Ishikawa (cell line): ENCODE measurements at regions not wholly inside any gene's neighbourhood (a gene's known extent, or its start where the extent isn't known, plus 50 kb on each side); places are given as distances from the start of the nearest gene placed in this dataset.

Experiments used
- CEBPB ChIP-seq: IDR thresholded peaks from 2 replicates; pipeline ENCODE4 v1.6.1; 2012
- CREB1 ChIP-seq: IDR thresholded peaks from 2 replicates; pipeline ENCODE4 v1.6.1; 2012; ENCODE audit warnings: low read depth
- EGR1 ChIP-seq: IDR thresholded peaks from 2 replicates; pipeline ENCODE4 v1.6.1; 2012
- EP300 ChIP-seq: IDR thresholded peaks from 2 replicates; pipeline ENCODE4 v1.6.1; 2012; ENCODE audit warnings: borderline replicate concordance
- FOXM1 ChIP-seq: IDR thresholded peaks from 2 replicates; pipeline ENCODE4 v1.6.1; 2012; ENCODE audit warnings: low read depth, borderline replicate concordance
- NFIC ChIP-seq: IDR thresholded peaks from 2 replicates; pipeline ENCODE4 v1.6.1; 2012
- RAD21 ChIP-seq: IDR thresholded peaks from 2 replicates; pipeline ENCODE4 v1.6.1; 2012; ENCODE audit warnings: low read depth
- TAF1 ChIP-seq: IDR thresholded peaks from 2 replicates; pipeline ENCODE4 v1.6.1; 2012; ENCODE audit warnings: low read depth, mild to moderate bottlenecking
- TCF12 ChIP-seq: IDR thresholded peaks from 2 replicates; pipeline ENCODE4 v1.6.1; 2012; ENCODE audit warnings: low read depth
- TEAD4 ChIP-seq: IDR thresholded peaks from 2 replicates; pipeline ENCODE4 v1.6.1; 2012
- USF1 ChIP-seq: IDR thresholded peaks from 2 replicates; pipeline ENCODE4 v1.6.1; 2012
- YY1 ChIP-seq: IDR thresholded peaks from 2 replicates; pipeline ENCODE4 v1.6.1; 2012; ENCODE audit warnings: low read depth
- ZBTB7A ChIP-seq: IDR thresholded peaks from 2 replicates; pipeline ENCODE4 v1.6.1; 2012; ENCODE audit warnings: low read depth
- TF ChIP-seq, protein P1 (sequence below): IDR thresholded peaks from 2 replicates; pipeline ENCODE4 v1.6.1; 2012; ENCODE audit warnings: low read depth, mild to moderate bottlenecking
- TF ChIP-seq, protein P2 (sequence below): IDR thresholded peaks from 2 replicates; pipeline ENCODE4 v1.6.1; 2012

DNA sequence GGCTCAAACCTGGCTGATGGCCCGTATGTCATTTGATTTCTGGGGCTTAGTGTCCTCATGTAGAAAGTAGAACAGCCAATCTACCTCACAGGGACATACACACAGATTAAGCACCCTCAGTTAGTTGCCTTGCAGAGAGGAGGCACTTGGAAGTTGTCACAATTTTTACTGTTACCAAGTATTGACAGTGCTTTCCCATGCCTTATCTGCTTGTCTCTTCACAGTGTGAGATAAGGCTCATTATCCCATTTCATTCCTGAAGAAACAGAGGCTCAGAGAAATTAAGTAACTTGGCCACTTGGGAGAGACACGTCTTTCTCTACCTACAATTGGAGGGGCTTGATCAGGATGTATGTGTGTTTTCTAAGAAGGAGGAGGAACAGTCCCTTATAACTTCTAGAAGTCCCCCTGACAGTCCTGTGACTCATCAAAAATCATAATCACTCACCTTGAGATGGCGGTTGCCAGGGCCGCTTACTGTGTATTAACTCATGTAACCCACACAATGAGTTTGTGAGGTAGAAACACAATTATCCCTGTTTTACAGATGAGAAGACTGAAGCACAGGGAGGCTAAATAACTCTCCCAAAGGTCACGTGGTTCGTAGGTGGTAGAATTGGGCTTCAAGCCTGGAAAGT lies 56.9 kb upstream of the LHX1 start:
- TF ChIP-seq CREB1 (no peak), FOXM1 (no peak), EP300 (no peak), RAD21 (no peak), TEAD4 (no peak), CEBPB (no peak), ZBTB7A (no peak), NFIC (no peak)
- TF ChIP-seq, protein P1, sequence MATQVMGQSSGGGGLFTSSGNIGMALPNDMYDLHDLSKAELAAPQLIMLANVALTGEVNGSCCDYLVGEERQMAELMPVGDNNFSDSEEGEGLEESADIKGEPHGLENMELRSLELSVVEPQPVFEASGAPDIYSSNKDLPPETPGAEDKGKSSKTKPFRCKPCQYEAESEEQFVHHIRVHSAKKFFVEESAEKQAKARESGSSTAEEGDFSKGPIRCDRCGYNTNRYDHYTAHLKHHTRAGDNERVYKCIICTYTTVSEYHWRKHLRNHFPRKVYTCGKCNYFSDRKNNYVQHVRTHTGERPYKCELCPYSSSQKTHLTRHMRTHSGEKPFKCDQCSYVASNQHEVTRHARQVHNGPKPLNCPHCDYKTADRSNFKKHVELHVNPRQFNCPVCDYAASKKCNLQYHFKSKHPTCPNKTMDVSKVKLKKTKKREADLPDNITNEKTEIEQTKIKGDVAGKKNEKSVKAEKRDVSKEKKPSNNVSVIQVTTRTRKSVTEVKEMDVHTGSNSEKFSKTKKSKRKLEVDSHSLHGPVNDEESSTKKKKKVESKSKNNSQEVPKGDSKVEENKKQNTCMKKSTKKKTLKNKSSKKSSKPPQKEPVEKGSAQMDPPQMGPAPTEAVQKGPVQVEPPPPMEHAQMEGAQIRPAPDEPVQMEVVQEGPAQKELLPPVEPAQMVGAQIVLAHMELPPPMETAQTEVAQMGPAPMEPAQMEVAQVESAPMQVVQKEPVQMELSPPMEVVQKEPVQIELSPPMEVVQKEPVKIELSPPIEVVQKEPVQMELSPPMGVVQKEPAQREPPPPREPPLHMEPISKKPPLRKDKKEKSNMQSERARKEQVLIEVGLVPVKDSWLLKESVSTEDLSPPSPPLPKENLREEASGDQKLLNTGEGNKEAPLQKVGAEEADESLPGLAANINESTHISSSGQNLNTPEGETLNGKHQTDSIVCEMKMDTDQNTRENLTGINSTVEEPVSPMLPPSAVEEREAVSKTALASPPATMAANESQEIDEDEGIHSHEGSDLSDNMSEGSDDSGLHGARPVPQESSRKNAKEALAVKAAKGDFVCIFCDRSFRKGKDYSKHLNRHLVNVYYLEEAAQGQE = no peak
- TF ChIP-seq, protein P2, sequence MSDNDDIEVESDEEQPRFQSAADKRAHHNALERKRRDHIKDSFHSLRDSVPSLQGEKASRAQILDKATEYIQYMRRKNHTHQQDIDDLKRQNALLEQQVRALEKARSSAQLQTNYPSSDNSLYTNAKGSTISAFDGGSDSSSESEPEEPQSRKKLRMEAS = no peak

- TF ChIP-seq, protein P2 = no peak
- TF ChIP-seq USF1 = no peak
- TF ChIP-seq TEAD4 = no peak
- TF ChIP-seq CEBPB = no peak
- TF ChIP-seq TAF1 = no peak
- no peak for TF ChIP-seq EGR1
Measured at GRCh38 chr17:36881323-36881722, 56.0 kb upstream of the LHX1 start.

DNA sequence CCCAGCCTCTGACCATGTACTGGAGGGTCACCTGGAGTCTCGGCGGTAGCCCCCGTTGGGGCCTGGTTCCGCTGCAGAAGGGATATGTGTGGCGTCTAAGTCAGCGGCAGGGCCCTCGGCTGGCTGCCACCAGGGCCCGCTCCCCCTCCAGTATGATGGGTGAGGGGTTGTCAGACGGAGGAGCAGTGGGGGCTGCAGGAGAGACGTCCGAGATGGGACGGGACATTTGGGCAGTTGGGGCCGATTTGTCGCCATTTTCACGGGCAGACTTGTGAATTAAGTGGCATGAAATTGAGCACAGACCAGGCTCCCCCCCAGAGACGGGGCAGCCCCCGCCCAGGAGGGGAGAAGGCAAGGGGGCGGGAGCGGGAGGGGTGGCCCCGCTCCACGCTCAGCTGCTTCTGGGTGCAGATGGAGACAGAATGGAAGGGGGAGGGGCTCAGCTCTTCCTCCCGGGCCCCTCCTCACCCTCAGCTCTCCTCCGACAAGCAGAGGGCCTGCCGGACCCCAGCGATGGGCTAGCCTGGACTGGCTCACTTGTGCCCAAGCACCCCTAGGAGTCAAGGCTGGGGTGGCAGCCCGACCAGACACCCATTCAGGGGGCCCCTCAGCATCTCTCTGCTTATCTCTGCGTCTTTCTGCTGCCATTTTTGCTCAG lies 52.7 kb upstream of the LHX1 start:
- no peak for TF ChIP-seq TCF12
- TF ChIP-seq TEAD4 = no peak
- TF ChIP-seq CEBPB = no peak
- no peak for TF ChIP-seq USF1
- no peak for TF ChIP-seq YY1
- TF ChIP-seq NFIC = no peak
- TF ChIP-seq ZBTB7A = no peak
- TF ChIP-seq CREB1 = no peak
- TF ChIP-seq RAD21 = no peak
- no peak for TF ChIP-seq FOXM1
- TF ChIP-seq, protein P1 = no peak
- no peak for TF ChIP-seq TAF1
- TF ChIP-seq, protein P2 = no peak
- TF ChIP-seq EP300 = no peak
- TF ChIP-seq EGR1 = no peak

DNA sequence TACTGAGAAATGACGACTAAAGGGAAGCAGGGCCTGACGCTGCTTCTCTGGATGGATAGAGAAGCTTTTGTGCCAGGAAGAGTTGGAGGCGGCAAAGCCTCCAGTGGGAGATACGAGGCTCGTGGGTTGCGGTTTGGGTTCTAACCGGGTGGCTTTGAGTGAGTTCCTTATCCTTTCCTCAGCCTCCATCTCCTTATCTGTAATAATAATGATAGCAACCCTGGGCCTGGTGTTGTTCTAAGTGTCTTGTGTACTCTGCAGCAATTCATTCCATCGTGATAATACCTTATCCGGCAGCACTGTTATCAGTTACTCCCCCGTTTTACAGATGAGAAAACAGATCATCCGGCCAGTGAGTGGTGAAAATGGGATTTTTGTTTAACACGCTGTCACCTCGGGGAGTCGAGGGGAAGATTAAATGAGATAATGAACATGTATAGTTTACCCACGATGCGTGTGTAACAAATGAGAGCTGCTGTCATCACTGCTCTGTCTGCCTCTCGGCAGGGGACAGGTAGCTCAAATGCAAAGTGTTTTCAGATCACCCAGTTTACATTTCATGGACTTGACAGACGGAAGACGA lies 52.0 kb upstream of the LHX1 start:
- TF ChIP-seq NFIC (no peak), TEAD4 (no peak), EGR1 (no peak), FOXM1 (no peak), TAF1 (no peak)
- TF ChIP-seq, protein P1 = no peak
